NCI-H1436 treated with DMSO at 0.1 percent for 48 hours (cell line): ENCODE measurements at regions not wholly inside any gene's neighbourhood (a gene's known extent, or its start where the extent isn't known, plus 50 kb on each side); places are given as distances from the start of the nearest gene placed in this dataset.

Experiments used
- DNase-seq: peaks from one replicate; lab custom pipeline; 2025; lab: John Stamatoyannopoulos, UW

- DNase-seq = no peak
These were observed 52.2 kb downstream of the FAT3 start for GRCh38 chr11:92276773-92277172.

- no peak for DNase-seq
These were observed 53.3 kb downstream of the FAT3 start for GRCh38 chr11:92277871-92278270.

GRCh38 chr11:92278791-92279433 is 54.3 kb downstream of the FAT3 start:
- no peak for DNase-seq

GRCh38 chr11:92284107-92284506 is 59.5 kb downstream of the FAT3 start:
- no peak for DNase-seq

- DNase-seq = no peak
These were observed 59.9 kb downstream of the FAT3 start for GRCh38 chr11:92284558-92284957.

- no peak for DNase-seq
These were observed 61.2 kb downstream of the FAT3 start for GRCh38 chr11:92285776-92286175.

GRCh38 chr11:92286709-92287108 is 62.1 kb downstream of the FAT3 start:
- DNase-seq = no peak

- DNase-seq = no peak
These were observed 70.8 kb downstream of the FAT3 start for GRCh38 chr11:92295175-92296137.

GRCh38 chr11:92296138-92296515 is 71.5 kb downstream of the FAT3 start:
- no peak for DNase-seq

GRCh38 chr11:92297567-92298553 is 73.2 kb downstream of the FAT3 start:
- no peak for DNase-seq

- no peak for DNase-seq
These were observed 76.3 kb downstream of the FAT3 start for GRCh38 chr11:92300876-92301275.

- DNase-seq = no peak
These were observed 78.2 kb downstream of the FAT3 start for GRCh38 chr11:92302770-92303169.

GRCh38 chr11:92304271-92304670 is 79.7 kb downstream of the FAT3 start:
- DNase-seq = no peak

GRCh38 chr11:92306966-92307510 is 82.4 kb downstream of the FAT3 start:
- no peak for DNase-seq

GRCh38 chr11:92308366-92308765 is 83.7 kb downstream of the FAT3 start:
- DNase-seq = no peak

GRCh38 chr11:92311616-92312449 is 87.2 kb downstream of the FAT3 start:
- no peak for DNase-seq

- DNase-seq = no peak
These were observed 89.2 kb downstream of the FAT3 start for GRCh38 chr11:92313784-92314183.

GRCh38 chr11:92314499-92314898 is 89.9 kb downstream of the FAT3 start:
- DNase-seq = no peak

GRCh38 chr11:92316106-92316809 is 91.6 kb downstream of the FAT3 start:
- DNase-seq = no peak

GRCh38 chr11:92317222-92317621 is 92.6 kb downstream of the FAT3 start:
- DNase-seq = no peak
